Effector memory CD4-positive, alpha-beta T cell (primary cell): ENCODE measurements at regions not wholly inside any gene's neighbourhood (a gene's known extent, or its start where the extent isn't known, plus 50 kb on each side); places are given as distances from the start of the nearest gene placed in this dataset.

ENCODE experiments used
- DNase-seq, 3 donors: peaks; one replicate each; pipeline ENCODE4 v3.0.0-alpha.2; 2020
- H3K27ac ChIP-seq: 2 replicates; pipeline ENCODE4 v1.7.0; 2013; ENCODE audit warnings: mild to moderate bottlenecking, low read length, moderate library complexity; ENCODE audit not compliant: insufficient read depth, poor library complexity, severe bottlenecking
- H3K27me3 ChIP-seq: replicated peaks from 2 replicates; pipeline ENCODE4 v1.7.0; 2013; ENCODE audit warnings: mild to moderate bottlenecking, low read length; ENCODE audit not compliant: insufficient read depth, control insufficient read depth, poor library complexity, severe bottlenecking
- H3K36me3 ChIP-seq: 2 replicates; pipeline ENCODE4 v1.7.0; 2013; ENCODE audit warnings: mild to moderate bottlenecking, low read length, moderate library complexity; ENCODE audit not compliant: control insufficient read depth, insufficient read depth
- H3K4me1 ChIP-seq: 2 replicates; pipeline ENCODE4 v1.7.0; 2013; ENCODE audit warnings: low read length, mild to moderate bottlenecking; ENCODE audit not compliant: control insufficient read depth, insufficient read depth, poor library complexity, severe bottlenecking
- H3K4me3 ChIP-seq: 2 replicates; pipeline ENCODE4 v1.7.0; 2013; ENCODE audit warnings: low read length, low read depth, mild to moderate bottlenecking; ENCODE audit not compliant: insufficient read depth, poor library complexity, severe bottlenecking
- H3K9me3 ChIP-seq: 2 replicates; pipeline ENCODE4 v1.7.0; 2013; ENCODE audit warnings: mild to moderate bottlenecking, low read length, moderate library complexity; ENCODE audit not compliant: control insufficient read depth

GRCh38 chr1:199774433-199775089 is 252.9 kb upstream of the NR5A2 start:
- H3K9me3 ChIP-seq = no peaks in the 10 kb centered on the region
- H3K36me3 ChIP-seq = no peaks in the 10 kb centered on the region
- H3K27ac ChIP-seq = no peak overlapping the region
- H3K27me3 ChIP-seq = no peaks in the 10 kb centered on the region
- H3K4me3 ChIP-seq = no peak overlapping the region
- no peaks in the 10 kb centered on the region for H3K4me1 ChIP-seq
- DNase-seq = no peak

GRCh38 chr1:199776768-199777497 is 250.6 kb upstream of the NR5A2 start:
- no peak overlapping the region for H3K4me3 ChIP-seq
- no peaks in the 10 kb centered on the region for H3K9me3 ChIP-seq
- H3K27ac ChIP-seq = no peak overlapping the region
- H3K36me3 ChIP-seq = no peaks in the 10 kb centered on the region
- H3K4me1 ChIP-seq = no peaks in the 10 kb centered on the region
- no peaks in the 10 kb centered on the region for H3K27me3 ChIP-seq
- no peak for DNase-seq

GRCh38 chr1:199778324-199778955 is 249.1 kb upstream of the NR5A2 start:
- Histone ChIP-seq H3K36me3 (no peaks in the 10 kb centered on the region), H3K4me3 (no peak overlapping the region)
- DNase-seq = no peak

GRCh38 chr1:199780091-199780490 is 247.4 kb upstream of the NR5A2 start:
- DNase-seq = no peak
- H3K9me3 ChIP-seq = no peaks in the 10 kb centered on the region
- no peaks in the 10 kb centered on the region for H3K4me1 ChIP-seq
- no peak overlapping the region for H3K27ac ChIP-seq
- no peaks in the 10 kb centered on the region for H3K27me3 ChIP-seq
- no peak overlapping the region for H3K4me3 ChIP-seq
- H3K36me3 ChIP-seq = no peaks in the 10 kb centered on the region

More at GRCh38 chr1:199778324-199778955, 249.1 kb upstream of the NR5A2 start:
- H3K27me3 ChIP-seq = no peaks in the 10 kb centered on the region
- H3K9me3 ChIP-seq = no peaks in the 10 kb centered on the region
- H3K4me1 ChIP-seq = no peaks in the 10 kb centered on the region
- no peak overlapping the region for H3K27ac ChIP-seq

GRCh38 chr1:199780948-199781670 is 246.4 kb upstream of the NR5A2 start:
- no peak for DNase-seq
- no peak overlapping the region for H3K4me3 ChIP-seq
- H3K9me3 ChIP-seq = no peaks in the 10 kb centered on the region
- H3K36me3 ChIP-seq = no peaks in the 10 kb centered on the region
- H3K4me1 ChIP-seq = no peaks in the 10 kb centered on the region
- no peaks in the 10 kb centered on the region for H3K27me3 ChIP-seq
- H3K27ac ChIP-seq = no peak overlapping the region

- Histone ChIP-seq H3K27ac (no peak overlapping the region), H3K4me3 (no peak overlapping the region), H3K9me3 (no peaks in the 10 kb centered on the region), H3K36me3 (no peaks in the 10 kb centered on the region), H3K4me1 (no peaks in the 10 kb centered on the region), H3K27me3 (no peaks in the 10 kb centered on the region)
- no peak for DNase-seq
Measured at GRCh38 chr1:199784138-199784895, 243.2 kb upstream of the NR5A2 start.

GRCh38 chr1:199786695-199787094 is 240.8 kb upstream of the NR5A2 start:
- H3K27me3 ChIP-seq = no peaks in the 10 kb centered on the region
- no peaks in the 10 kb centered on the region for H3K9me3 ChIP-seq
- H3K36me3 ChIP-seq = no peaks in the 10 kb centered on the region
- no peak overlapping the region for H3K27ac ChIP-seq
- H3K4me3 ChIP-seq = no peak overlapping the region
- no peak for DNase-seq
- no peaks in the 10 kb centered on the region for H3K4me1 ChIP-seq

GRCh38 chr1:199789141-199789540 is 238.4 kb upstream of the NR5A2 start:
- DNase-seq = no peak

GRCh38 chr1:199791495-199791894 is 236.0 kb upstream of the NR5A2 start:
- Histone ChIP-seq H3K27ac (no peak overlapping the region), H3K4me1 (no peaks in the 10 kb centered on the region), H3K36me3 (no peaks in the 10 kb centered on the region), H3K9me3 (no peaks in the 10 kb centered on the region), H3K27me3 (no peaks in the 10 kb centered on the region), H3K4me3 (no peak overlapping the region)
- no peak for DNase-seq

More at GRCh38 chr1:199789141-199789540, 238.4 kb upstream of the NR5A2 start:
- Histone ChIP-seq H3K4me3 (no peak overlapping the region), H3K36me3 (no peaks in the 10 kb centered on the region), H3K9me3 (no peaks in the 10 kb centered on the region), H3K27me3 (no peaks in the 10 kb centered on the region), H3K27ac (no peak overlapping the region), H3K4me1 (no peaks in the 10 kb centered on the region)
